Prostate gland (tissue), 2 donors: ENCODE measurements at regions not wholly inside any gene's neighbourhood (a gene's known extent, or its start where the extent isn't known, plus 50 kb on each side); places are given as distances from the start of the nearest gene placed in this dataset.

Source experiments
- CTCF ChIP-seq, 4 experiments: fragments of 200-600 bp in 2 of 4; fragments of 450-650 bp in 2 of 4; sonication (generic) in 2 of 4; IDR thresholded peaks; 1 replicate in 3 of 4; 2 replicates in 1 of 4; pipeline ENCODE4 v1.5.1; 2016 to 2019; ENCODE audit warnings: antibody characterized with exemption in 4 of 4, mild to moderate bottlenecking in 2 of 4, moderate library complexity in 2 of 4
- POLR2A ChIP-seq: fragments of 450-650 bp; IDR thresholded peaks from one replicate; pipeline ENCODE4 v1.6.1; 2016; ENCODE audit warnings: antibody characterized with exemption, mild to moderate bottlenecking

DNA sequence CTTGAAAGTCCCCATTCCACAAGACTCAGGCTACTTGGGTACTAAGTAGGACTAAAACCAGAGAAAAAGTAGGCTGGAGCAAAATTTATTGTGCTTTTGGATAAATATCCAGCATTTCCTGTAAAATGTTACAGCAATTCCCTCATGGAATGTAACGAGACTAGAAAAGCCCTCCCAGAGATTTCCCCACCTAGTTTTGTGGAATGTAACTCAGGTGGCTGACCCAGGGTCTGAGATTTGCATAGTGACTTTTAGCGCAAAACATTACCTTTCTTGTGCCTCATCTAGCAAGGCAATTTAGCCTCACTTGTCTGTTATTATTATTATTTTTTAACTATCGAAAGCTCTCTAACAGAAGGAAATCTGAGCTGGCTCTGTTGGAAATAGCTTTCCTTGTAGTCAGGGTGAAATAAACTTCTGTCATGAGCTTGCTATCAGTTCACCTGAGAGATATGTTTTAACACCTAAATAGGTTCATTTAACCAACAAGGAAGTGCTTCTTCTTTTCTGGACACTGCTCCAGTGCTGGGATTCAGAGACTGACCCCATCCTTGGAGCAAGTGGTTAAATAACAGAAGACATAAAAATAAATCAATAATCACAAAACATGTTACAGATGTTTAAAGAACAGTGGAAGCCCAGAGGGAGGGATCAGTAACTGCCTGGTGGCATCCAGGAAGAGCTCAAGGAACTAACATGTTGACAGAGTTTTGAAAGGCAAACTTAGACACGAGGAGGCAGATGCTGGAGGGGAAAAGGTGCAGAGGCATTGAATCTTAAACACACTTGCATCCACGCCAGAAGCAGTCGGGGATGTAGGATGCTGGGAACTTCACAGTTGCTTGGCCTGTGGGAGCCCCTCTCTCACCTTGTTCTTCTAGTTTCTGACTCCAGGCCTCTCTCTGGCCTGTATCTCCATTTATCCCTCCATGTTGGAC, 68.3 kb upstream of the RHOU start:
- TF ChIP-seq CTCF (IDR thresholded peaks at IDR 0.05) (no peak), POLR2A (no peak)
